Activated CD4-positive, CD25-positive, alpha-beta regulatory T cell treated with anti-CD3 and anti-CD28 coated beads, Interleukin-2, amount 50 U/mL, for 16 hours (primary cell): ENCODE measurements at regions not wholly inside any gene's neighbourhood (a gene's known extent, or its start where the extent isn't known, plus 50 kb on each side); places are given as distances from the start of the nearest gene placed in this dataset.

Source experiments
- DNase-seq: peaks from one replicate; pipeline ENCODE4 v3.0.0-alpha.2; 2020; ENCODE audit warnings: low read depth, low spot score

DNA sequence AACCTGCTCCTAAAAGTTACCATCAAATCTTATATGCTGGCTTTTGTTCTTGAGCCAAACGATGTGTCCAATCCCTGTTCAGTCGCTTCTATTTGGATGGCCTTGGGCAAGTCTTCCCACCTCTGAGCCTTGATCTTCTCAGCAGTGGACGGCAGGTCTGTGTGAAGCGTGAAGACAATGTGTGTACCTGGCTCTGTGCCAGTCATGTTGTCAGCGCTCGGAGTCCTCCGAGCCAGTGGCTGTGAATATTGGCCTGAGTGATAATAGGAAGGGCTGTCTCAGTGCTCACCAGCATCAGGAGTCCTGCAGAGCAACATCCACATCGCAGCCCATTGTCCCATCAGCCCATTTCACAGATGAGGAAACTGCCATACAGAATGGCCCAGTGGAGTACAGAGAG, 219.0 kb downstream of the CDC5L start:
- no peak for DNase-seq

DNA sequence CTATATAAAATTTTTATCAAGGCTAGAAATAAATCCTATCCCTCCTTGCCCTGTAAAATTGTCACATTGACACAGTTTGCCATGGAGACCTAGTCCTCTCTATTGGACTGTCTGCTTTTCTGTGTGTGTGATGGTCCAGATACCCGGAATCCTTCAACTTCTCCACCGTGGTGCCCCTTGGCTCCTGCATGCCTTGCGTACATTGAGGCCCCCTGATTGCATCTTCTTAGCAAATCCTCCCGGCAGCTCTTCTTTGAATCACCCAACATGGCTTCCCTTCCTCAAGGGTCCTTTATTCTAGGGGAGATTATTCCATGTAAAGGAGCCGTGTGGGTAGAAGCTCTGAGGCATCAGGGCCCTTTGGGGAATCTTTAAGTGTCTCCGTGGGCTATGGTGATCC, 219.5 kb downstream of the CDC5L start:
- DNase-seq, result no peak

DNA sequence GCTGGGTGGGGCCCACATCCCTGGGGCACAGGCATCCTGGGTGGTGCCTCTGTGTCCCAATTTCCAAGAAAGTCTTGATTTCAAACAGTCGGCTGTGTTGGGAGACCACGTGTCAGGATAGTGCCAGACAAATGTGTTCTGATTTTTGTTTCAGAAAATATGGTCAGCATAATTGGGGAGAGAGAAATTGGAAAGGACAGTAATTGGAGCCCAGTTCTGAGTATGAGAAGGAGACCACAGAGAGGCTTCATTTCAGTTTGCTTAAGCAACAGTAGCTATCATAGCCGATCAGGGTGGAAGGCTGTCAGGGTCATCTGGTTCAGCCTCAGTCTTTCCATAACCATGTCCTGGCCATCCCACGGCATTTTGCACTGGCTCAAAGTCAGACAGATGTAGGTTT, 220.7 kb downstream of the CDC5L start:
- DNase-seq, result no peak

DNA sequence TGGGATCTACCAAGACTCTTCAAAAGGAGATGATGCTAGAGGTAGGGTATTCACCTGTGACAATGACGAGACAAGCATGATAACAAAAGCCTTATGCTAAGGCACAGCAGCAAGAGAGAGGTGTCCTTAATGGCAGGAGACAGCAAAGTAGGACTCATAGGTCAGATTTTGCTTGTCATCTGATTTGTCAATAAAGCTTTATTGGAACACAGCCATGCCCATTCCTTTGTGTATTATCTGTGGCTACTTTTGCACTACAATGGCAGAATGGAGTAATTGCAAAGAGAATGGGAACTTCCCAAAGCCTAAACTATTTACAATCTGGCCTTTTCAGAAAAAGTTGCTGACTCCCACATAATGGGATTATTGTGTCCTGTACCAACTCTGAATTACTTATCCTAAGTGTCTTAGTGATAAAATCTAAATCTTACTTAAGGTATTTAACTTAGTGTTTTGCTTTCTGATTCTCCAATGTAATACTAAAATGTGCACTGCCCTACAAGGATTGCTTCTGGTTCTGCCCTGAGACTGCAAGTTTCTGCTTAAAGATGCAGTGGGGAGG, 221.6 kb downstream of the CDC5L start:
- DNase-seq, result no peak

DNA sequence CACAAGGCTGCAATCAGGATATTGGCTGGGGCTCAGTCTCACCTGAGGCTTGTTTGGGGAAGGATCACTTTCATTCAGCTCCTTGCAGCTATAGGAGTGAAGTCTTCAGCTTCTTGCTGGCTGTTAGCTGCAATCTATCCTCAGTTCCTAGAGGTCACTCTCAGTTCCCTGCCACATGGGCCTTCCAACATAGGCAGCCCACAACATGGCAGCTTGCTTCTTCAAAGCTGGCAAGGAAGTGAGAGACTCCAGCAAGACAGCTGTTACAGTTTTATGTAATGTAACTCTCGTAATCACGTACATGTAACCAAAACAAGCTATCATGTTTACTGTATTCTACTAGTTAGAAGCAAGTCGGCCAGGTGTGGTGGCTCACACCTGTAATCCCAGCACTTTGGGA, 226.9 kb downstream of the CDC5L start:
- no peak for DNase-seq

DNA sequence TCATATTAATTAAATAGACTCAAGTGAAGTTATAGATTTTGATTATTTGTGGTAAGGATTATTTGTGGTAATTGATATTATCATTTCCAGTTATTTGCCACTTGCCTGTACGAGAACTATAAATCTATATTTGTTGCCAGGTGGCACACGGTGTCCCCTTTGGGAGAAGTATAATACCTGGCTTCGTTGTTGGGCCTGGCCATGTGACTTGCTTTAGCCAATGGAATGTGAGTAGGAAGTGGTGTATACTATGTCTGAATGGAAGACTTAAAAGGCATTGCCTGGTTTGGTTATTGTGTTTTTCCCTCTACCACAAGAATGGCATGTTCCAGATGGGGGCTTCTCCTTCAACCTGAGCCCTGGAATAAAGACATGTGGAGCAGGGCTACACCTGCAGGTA, 228.1 kb downstream of the CDC5L start:
- DNase-seq, result no peak

DNA sequence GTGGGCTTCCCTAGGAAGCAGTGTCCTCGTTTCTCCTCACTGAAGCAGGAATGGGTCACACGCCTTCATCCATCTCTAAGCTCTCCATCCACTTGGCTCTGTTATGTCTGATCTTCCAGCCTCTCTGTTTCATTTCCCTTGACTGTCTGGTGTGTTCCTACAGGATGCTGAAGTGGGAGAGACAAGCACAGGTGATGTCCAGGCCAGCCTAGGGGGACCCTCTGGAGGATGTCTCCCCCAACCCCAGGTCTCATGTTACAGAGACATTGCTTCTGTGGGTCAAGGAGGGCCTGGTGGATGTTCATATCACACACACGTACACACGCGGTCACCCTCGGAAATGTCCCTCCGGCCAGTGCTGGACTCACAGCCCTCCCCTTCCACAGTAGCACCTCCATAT, 229.9 kb downstream of the CDC5L start:
- no peak for DNase-seq

DNA sequence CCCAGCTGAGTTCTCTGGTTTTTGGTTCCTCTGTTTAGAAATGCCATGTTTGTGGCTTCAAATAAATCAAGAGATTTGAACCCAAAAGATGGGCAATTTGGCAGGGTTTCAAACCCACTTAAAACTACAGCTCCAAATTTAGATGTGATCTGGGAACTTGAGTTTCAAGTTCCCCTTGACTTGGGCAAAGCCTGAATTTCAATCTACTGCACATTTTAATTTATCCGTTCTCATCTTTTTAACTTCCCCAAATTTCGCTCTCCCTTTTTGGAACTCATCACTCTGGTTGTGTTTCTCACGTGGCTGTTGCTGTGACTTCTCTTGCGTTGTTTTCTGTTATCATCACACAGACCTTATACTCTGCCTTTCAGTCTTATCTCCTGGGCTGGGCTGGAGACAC, 230.9 kb downstream of the CDC5L start:
- no peak for DNase-seq

DNA sequence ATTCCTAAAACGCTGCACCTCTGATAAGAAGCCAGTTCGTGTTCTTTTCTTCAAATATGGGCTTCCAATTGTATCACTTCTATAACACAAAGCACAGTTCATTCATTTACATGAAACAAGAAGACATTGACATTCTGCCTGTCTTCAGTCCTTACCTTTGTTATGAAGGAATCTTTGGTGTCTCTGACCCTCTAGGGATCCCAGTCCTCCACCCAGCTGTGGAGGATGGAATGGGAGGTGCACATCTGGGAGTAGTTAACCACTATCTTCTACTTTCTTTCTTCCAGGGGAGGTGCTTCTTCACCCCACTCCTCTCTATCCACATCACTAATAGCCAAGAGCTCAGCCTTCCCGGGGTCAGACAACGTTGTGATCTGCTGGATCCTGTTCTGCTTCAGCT, 233.4 kb downstream of the CDC5L start:
- DNase-seq, result no peak

DNA sequence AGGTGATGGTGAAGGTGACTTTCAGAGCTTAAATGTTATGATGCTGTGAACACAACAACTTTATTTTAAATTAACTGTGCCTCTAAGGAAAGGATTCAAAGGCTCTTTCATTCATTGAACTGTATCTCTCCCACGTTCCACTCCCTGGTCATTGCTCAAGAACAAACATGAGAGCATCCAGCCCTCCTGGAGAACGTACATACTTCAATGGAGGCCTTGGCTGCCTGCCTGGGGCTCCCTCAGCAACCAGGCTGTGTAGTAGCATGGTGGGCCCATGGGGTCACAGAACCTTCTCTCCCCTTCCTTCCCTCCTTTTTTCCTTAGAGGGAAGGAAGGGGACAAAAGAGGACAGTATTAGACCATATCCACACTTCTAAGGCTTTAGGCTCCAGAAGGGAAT, 234.3 kb downstream of the CDC5L start:
- DNase-seq, result no peak

DNA sequence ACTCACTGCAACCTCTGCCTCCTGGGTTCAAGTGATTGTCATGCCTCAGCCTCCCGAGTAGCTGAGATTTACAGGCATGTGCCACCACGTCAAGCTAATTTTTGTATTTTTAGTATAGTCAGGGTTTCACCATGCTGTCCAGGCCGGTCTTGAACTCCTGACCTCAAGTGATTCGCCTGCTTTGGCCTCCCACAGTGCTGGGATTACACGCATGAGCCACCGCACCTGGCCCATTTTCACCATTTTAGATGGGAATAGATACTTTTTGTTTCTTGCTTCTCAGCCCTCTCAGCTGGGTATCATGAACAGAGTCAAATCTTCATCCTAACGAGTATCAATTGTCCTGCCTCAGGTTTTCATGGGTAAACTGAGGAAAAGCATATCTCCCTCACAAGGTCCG, 235.0 kb downstream of the CDC5L start:
- no peak for DNase-seq

DNA sequence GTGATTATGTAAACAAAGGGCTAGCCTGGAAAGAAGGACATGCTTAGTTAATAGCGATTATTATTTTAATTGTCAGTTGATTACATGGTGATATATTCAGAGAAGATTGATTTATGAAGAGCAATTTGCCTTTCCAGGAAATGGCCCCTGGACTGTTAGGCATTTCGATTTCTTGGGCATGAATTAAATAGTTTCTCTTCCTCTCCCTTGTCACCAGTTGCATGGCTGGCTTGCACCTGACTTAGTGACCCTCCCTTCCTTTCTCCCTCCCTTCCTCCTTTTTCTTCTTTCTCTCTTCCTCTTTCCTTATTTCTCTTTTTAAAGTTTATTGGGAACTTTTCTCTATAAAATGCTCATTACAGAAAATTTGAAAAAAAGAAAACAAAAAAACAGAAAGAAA, 235.4 kb downstream of the CDC5L start:
- no peak for DNase-seq

DNA sequence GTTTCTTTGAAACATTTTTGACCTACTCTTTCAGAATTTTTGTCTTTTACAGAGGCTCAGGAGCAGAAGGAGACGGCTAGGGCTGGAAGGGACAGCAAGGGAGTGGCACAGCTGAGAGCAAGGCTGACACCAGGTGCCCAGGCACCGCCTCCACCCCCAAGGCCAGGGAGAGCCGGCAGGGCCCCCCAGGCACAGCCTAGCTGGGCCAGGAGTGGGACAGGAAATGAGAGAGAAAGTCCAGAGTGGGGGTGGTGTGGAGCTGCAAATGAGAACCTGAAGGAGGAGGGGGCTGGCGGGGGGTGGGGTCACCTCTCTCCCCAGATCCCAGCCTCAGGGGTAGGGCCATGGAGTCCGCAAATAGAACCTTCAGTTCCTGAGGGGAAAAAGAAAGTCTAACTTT, 236.7 kb downstream of the CDC5L start:
- DNase-seq, result no peak

DNA sequence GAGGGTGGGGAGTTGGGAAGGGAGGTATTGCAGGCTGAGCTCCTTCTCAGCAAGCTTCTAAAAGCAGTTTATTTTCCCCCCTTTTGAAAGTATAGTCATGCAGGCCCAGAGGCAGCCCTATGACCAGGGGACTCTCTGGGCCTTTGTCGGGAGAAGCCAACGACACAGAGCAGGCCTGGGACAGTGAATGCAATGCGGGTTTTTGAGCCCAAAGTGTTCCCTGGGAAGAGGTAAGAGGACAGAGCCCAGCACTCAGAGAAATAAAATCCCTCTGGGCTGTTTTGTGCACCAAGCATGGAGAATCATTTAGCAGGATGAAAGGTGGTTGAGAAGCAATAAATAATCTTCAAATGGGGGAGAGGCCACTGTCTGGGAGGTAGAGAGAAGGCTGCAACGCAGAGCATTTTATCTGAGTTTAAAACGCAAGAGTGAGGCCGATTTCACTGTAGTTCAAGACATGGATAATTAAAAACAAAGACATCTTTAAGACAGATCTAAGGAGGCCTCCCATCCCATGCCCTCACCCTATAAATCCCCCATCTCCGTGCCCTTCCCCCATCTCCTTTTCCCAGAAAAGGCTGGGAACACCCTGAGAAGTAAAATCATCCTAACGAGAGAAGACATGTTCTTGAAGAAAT, 237.5 kb downstream of the CDC5L start:
- DNase-seq, result no peak

DNA sequence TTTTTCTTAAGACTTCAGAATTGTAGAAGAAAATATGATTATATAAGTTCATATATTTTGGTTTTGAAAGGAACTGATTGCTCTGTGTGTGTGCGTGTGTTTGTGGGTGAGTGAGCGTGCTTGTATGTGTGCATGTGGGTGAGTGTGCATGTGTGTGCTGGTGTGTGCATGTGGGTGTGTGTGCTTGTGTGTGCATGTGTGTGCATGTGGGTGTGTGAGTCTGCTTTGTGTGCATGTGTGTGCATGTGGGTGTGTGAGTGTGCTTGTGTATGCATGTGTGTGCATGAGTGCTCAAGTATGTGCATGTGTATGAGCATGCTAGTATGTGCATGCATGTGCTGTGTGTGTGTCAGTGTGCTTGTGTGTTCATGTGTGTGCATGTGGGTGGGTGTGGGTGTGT, 238.5 kb downstream of the CDC5L start:
- DNase-seq, result no peak

DNA sequence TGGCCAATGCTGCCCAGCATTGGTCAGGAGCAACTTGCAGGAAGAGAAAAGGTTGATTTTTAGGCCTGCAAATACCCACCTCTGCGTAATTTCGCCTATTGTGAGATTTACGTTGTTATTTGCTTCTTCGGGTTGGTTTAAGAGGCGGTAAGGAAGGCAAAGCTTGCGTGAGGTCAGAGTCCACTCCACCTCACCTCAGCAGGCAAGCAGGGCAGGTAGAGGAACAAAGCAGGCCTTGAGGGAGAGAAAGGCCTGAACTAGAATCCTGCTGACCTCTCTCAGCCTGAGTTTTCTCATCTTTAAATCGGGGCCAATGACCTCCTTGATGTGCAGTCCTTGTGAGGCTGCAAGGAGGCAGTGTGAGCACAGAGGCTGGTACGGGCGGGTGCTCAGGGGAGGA, 239.1 kb downstream of the CDC5L start:
- no peak for DNase-seq

DNA sequence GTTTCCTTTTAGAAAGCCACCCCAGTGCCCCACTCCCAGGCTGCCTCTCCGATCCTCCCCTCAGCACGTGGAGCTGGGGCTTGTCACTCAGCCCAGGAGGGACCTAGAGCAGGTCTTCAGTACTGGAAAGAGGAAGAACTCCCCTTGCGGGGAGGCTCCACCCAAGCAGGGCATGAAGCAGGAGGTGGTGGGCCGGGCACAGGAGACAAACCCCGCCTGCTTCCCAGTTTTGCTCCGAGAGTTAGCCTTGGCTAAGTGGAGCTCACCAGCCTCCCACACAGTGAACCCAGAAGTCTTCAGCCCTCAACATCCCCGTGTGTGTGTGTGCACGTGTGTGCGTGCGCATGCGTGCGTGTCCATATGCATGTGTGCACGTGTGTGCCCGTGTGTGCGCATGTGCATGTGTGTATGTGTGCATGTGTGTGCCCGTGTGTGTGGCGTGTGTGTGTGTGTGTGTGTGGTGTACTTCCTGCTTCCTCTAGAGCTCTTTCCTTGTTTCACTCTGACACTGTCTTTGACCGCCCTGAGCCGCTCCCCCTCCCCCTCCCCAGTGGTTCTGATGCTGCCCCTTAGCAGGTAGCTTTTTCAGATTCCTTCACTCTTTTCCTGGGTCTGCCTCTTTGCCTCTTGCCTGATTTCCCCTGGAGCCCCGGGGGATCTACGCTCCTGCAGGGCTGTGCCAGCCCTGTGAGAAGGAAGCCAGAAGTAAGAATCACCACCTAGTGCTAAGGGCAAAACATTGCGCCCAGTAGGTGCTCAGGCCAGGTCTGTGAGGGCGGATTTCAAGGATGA, 239.8 kb downstream of the CDC5L start:
- DNase-seq, result no peak

DNA sequence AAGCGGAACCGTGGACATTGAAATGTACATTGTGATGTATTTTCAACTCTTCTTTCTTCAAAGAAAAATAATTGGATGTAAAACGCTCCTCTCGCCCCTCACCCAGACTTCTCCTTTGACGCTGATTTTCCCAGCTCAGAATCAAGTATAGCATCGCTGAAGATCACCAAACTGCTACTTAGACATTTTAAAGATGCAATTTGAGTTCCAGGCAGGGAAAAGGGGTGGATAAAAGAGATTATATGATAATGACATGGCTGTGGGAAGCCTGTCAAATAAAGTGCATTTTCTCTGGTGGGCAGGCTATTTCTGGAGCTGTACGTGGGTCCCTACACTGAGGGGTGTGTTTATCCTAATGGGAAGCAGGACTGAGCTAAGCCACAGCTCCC, 240.4 kb downstream of the CDC5L start:
- DNase-seq, result no peak

DNA sequence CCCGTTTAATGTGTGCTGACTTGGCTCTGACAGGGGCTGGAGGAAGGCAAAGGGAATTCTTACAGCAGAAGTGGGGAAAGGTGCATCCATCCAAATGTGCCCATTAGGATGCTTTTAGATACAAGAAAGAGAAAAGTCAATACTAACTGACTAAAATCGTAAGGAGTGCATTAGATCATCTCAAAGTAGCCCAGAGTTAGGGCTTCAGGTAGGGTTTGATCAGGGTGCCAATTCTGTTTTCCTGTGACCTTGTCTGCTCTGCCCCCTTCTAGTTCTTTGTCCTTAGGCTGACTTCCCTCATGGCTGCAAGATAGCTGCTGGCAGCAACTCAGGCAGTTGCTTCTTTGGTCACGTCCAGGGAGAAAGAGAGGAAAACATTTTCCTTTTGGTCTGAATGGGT, 240.8 kb downstream of the CDC5L start:
- no peak for DNase-seq

DNA sequence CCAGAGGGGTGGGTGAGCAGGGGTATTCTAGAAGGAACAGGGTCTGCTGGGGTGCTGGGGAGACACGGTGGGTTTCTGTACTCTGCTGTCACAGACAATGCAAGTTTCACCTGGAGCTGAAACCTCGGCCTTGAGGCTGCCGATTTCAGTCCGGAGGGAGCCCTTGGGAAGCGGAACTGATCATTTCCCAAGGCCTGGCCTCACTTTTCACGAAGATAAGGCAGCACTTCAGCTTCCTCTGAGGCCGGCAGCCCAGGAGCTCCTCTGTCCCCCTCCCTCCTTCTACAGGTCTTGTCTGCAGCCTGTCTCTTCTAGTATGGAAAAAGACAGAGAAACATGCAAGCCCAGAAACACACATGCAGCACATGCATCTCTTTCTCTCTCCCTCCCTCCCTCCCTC, 242.1 kb downstream of the CDC5L start:
- DNase-seq, result no peak

DNA sequence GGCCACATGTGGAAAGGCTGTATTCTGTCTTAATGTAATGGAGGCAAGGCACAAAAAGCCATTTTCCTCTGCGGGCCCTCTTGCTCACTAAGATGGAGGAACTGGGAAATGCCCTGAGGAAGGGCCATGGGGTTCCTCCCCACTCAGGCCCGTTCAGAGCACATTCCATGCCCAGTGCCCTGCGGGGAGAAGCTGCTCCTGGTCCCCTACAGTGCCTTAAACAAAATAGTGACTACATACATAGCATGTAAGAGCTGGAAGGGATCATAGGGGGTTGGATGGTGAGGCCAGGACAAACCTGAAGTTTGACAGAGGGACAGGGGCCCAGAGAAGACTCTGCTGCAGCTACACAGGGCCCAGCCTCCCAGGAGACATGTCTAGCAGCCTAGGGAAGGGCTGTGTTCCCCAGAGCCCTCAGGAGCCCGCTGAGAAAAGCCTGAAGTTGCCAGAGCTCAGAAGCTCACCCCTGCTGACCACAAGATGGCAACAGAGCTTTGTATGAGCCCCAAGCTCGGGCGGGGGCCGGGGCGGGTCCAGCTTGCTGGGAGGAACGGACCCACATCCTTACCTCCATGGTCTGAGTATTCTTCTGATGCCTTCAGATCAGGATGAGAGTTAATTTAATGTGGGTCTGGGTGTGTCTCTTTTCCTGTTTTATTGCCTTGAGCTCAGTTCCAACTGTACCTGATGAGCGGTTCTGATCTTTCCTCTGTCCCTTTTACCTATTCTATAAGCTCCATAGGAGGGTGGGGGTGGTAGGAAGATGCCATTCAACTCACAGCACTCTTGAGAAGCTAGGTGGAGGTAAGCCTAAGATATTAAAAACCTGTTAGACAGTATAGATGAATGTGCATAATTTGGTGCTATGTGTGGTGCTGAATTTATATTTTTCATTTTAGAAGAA, 242.9 kb downstream of the CDC5L start:
- no peak for DNase-seq

DNA sequence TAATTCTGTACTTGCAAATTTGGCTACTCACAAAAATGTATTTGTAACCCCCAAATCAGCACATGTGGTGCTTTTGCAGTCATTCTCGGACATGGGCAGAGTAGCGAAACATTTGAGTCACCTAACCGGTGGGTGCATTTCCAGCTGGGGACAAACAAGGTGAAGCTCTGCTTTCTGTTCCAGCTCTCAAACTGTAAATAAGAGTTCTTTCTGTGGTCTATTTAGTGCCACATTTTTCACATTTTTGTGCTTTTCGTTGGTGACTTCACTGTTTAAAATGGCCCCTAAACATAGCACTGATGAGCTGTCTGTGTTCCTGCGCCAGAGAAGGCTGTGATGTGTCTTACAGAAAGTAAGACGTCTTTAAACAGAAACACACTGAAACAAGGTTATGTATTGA, 244.5 kb downstream of the CDC5L start:
- no peak for DNase-seq
